ENCODE measurements at regions not wholly inside any gene's neighbourhood (a gene's known extent, or its start where the extent isn't known, plus 50 kb on each side); places are given as distances from the start of the nearest gene placed in this dataset.

GRCh38 chr13:63909726-63910375, 2494.2 kb upstream of the PCDH20 start:
- no peak overlapping the region for H2AFZ ChIP-seq (ENCODE audit: low read length)
- TF ChIP-seq, protein P1, sequence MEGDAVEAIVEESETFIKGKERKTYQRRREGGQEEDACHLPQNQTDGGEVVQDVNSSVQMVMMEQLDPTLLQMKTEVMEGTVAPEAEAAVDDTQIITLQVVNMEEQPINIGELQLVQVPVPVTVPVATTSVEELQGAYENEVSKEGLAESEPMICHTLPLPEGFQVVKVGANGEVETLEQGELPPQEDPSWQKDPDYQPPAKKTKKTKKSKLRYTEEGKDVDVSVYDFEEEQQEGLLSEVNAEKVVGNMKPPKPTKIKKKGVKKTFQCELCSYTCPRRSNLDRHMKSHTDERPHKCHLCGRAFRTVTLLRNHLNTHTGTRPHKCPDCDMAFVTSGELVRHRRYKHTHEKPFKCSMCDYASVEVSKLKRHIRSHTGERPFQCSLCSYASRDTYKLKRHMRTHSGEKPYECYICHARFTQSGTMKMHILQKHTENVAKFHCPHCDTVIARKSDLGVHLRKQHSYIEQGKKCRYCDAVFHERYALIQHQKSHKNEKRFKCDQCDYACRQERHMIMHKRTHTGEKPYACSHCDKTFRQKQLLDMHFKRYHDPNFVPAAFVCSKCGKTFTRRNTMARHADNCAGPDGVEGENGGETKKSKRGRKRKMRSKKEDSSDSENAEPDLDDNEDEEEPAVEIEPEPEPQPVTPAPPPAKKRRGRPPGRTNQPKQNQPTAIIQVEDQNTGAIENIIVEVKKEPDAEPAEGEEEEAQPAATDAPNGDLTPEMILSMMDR (conservative IDR thresholded peaks at IDR 0.05; ENCODE audit: low read length) = no peak
- TF ChIP-seq EZH2phosphoT487 (IDR thresholded peaks at IDR 0.05; ENCODE audit: borderline replicate concordance) = no peak
- H3K9me2 ChIP-seq (replicated peaks; ENCODE audit: low read depth, low read length) = no peaks in the 10 kb centered on the region
- H3K4me1 ChIP-seq (ENCODE audit: insufficient read depth, low read length, poor library complexity, severe bottlenecking) = no peaks in the 10 kb centered on the region
- H4K20me1 ChIP-seq (ENCODE audit: insufficient read depth, low read length, poor library complexity, severe bottlenecking) = no peaks in the 10 kb centered on the region
- no peak overlapping the region for H3K4me2 ChIP-seq (ENCODE audit: low read depth, low read length, poor library complexity, severe bottlenecking)
- no peaks in the 10 kb centered on the region for H3K27me3 ChIP-seq (ENCODE audit: insufficient read depth, low read length, poor library complexity, severe bottlenecking)
- no peaks in the 10 kb centered on the region for H3F3A ChIP-seq (ENCODE audit: low read depth)
- no peak overlapping the region for H3K4me3 ChIP-seq (ENCODE audit: low read length, poor library complexity, severe bottlenecking)
- no peaks in the 10 kb centered on the region for H3K79me2 ChIP-seq (ENCODE audit: insufficient read depth, low read length)
- no peak overlapping the region for H3K9ac ChIP-seq (ENCODE audit: low read depth, low read length, poor library complexity, severe bottlenecking)
- H3K9me3 ChIP-seq (ENCODE audit: insufficient read depth, low read depth, low read length) = no peaks in the 10 kb centered on the region
- H3K36me3 ChIP-seq (ENCODE audit: insufficient read depth, low read length) = no peaks in the 10 kb centered on the region

DNA sequence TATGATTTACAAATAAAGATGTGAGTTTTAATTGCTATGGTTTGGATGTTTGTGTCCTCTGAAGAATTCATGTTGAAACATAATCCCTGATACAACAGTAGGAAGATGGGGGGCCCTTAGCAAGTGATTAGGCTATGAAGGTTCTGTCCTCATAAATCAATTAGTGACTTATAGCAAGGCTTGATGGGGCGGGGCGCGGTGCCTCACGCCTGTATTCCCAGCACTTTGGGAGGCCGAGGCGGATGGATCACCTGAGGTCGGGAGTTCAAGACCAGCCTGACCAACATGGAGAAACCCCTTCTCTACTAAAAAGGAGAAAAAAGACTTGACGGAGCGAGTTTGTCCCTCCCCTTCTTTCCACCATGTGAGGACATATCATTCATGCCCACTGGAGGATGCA, 2486.5 kb upstream of the PCDH20 start:
- Histone ChIP-seq H3K4me1 (ENCODE audit: insufficient read depth, low read length, poor library complexity, severe bottlenecking) (no peaks in the 10 kb centered on the region), H3K36me3 (ENCODE audit: insufficient read depth, low read length) (no peaks in the 10 kb centered on the region), H3K4me2 (ENCODE audit: low read depth, low read length, poor library complexity, severe bottlenecking) (no peak overlapping the region), H3K9ac (ENCODE audit: low read depth, low read length, poor library complexity, severe bottlenecking) (no peak overlapping the region), H3K4me3 (ENCODE audit: low read length, poor library complexity, severe bottlenecking) (no peak overlapping the region), H3F3A (ENCODE audit: low read depth) (no peaks in the 10 kb centered on the region), H3K27me3 (ENCODE audit: insufficient read depth, low read length, poor library complexity, severe bottlenecking) (no peaks in the 10 kb centered on the region), H3K79me2 (ENCODE audit: insufficient read depth, low read length) (no peaks in the 10 kb centered on the region), H4K20me1 (ENCODE audit: insufficient read depth, low read length, poor library complexity, severe bottlenecking) (no peaks in the 10 kb centered on the region), H3K9me2 (replicated peaks; ENCODE audit: low read depth, low read length) (no peaks in the 10 kb centered on the region), H2AFZ (ENCODE audit: low read length) (no peak overlapping the region), H3K9me3 (ENCODE audit: insufficient read depth, low read depth, low read length) (no peaks in the 10 kb centered on the region)
- no peak for TF ChIP-seq EZH2phosphoT487 (IDR thresholded peaks at IDR 0.05; ENCODE audit: borderline replicate concordance)
- TF ChIP-seq, protein P1 (conservative IDR thresholded peaks at IDR 0.05; ENCODE audit: low read length) = no peak

DNA sequence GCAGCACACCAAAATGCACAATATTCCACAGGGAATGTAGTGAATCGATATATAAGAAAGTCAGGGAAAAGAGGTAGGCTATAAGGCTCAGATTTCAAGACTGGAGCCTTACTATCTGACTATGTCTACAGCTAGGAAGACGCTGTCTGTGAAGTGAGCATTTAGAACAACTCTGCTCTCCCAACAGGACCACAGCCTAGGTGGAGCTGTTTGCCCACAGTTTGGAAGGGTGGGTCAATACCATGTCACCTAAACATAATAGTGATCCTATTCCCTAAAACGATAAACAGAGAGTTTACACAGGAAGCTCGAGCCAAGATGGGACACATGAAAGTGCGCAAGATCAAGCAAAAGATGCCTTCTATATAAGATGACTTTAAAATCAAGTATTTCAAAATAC, 2486.0 kb upstream of the PCDH20 start:
- Histone ChIP-seq H3K36me3 (ENCODE audit: insufficient read depth, low read length) (no peaks in the 10 kb centered on the region), H3K27me3 (ENCODE audit: insufficient read depth, low read length, poor library complexity, severe bottlenecking) (no peaks in the 10 kb centered on the region), H3K9me3 (ENCODE audit: insufficient read depth, low read depth, low read length) (no peaks in the 10 kb centered on the region), H3K9me2 (replicated peaks; ENCODE audit: low read depth, low read length) (no peaks in the 10 kb centered on the region), H3K9ac (ENCODE audit: low read depth, low read length, poor library complexity, severe bottlenecking) (no peak overlapping the region), H2AFZ (ENCODE audit: low read length) (no peak overlapping the region), H4K20me1 (ENCODE audit: insufficient read depth, low read length, poor library complexity, severe bottlenecking) (no peaks in the 10 kb centered on the region), H3K4me1 (ENCODE audit: insufficient read depth, low read length, poor library complexity, severe bottlenecking) (no peaks in the 10 kb centered on the region), H3K4me2 (ENCODE audit: low read depth, low read length, poor library complexity, severe bottlenecking) (no peak overlapping the region), H3F3A (ENCODE audit: low read depth) (no peaks in the 10 kb centered on the region), H3K4me3 (ENCODE audit: low read length, poor library complexity, severe bottlenecking) (no peak overlapping the region), H3K79me2 (ENCODE audit: insufficient read depth, low read length) (no peaks in the 10 kb centered on the region)
- no peak for TF ChIP-seq EZH2phosphoT487 (IDR thresholded peaks at IDR 0.05; ENCODE audit: borderline replicate concordance)
- TF ChIP-seq, protein P1 (conservative IDR thresholded peaks at IDR 0.05; ENCODE audit: low read length) = no peak; the same call in 1 of the 2 replicates

Data from Loucy (cell line).